GM12892 (cell line): ENCODE measurements at regions not wholly inside any gene's neighbourhood (a gene's known extent, or its start where the extent isn't known, plus 50 kb on each side); places are given as distances from the start of the nearest gene placed in this dataset.

Source experiments
- POLR2A ChIP-seq: IDR thresholded peaks from 2 replicates; pipeline ENCODE4 v1.6.1; 2011; ENCODE audit warnings: low read depth, low read length, control low read depth
- POLR2AphosphoS5 ChIP-seq: IDR thresholded peaks from 2 replicates; pipeline ENCODE4 v1.6.1; 2011; ENCODE audit warnings: low read depth, low read length, control low read depth
- TAF1 ChIP-seq: IDR thresholded peaks from 2 replicates; pipeline ENCODE4 v1.6.1; 2011; ENCODE audit warnings: low read depth, mild to moderate bottlenecking, control low read depth, low read length, borderline replicate concordance

DNA sequence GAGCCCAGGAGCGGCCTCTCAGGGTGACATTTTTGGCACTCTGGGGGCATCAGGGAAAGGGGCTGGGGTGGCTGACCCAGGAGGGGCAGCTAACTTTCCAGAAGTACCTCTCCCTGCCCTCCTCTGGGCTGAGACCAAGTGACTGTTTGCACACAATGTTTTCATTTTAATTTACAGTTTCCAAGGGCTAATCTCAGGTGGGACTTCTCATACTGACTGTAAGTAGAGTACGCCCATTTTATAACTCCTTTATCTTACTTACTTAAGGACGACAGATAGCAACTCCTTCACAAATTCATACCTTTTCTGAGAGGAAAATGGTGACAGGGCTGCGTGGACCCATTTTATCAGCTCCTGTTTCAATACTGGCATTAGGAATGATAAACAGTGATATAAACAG, 172.9 kb upstream of the EXOC2 start:
- TF ChIP-seq POLR2A (no peak), TAF1 (no peak), POLR2AphosphoS5 (no peak)
